Urothelium cell line (cell line): ENCODE measurements at regions not wholly inside any gene's neighbourhood (a gene's known extent, or its start where the extent isn't known, plus 50 kb on each side); places are given as distances from the start of the nearest gene placed in this dataset.

Experiments used
- DNase-seq: peaks from one replicate; pipeline ENCODE4 v3.0.0; 2011; ENCODE audit warnings: low spot score, mixed read lengths
- FAIRE-seq: peaks from 2 replicates; lab custom pipeline; 2011; peaks lifted over from hg19 to GRCh38; lab: Jason Lieb, UNC

GRCh38 chr6:23678626-23679025 lies 447.4 kb upstream of the NRSN1 start:
- FAIRE-seq: no peak
- DNase-seq: no peak

GRCh38 chr6:23681743-23682142 lies 444.3 kb upstream of the NRSN1 start:
- FAIRE-seq (no peak), DNase-seq (no peak)

- DNase-seq (no peak), FAIRE-seq (no peak)
These were observed 437.4 kb upstream of the NRSN1 start for GRCh38 chr6:23688650-23689049.

GRCh38 chr6:23690453-23691049 lies 435.5 kb upstream of the NRSN1 start:
- no peak for FAIRE-seq
- DNase-seq: no peak

GRCh38 chr6:23692184-23692583 lies 433.8 kb upstream of the NRSN1 start:
- no peak for DNase-seq
- FAIRE-seq: no peak

GRCh38 chr6:23696992-23697391 lies 429.0 kb upstream of the NRSN1 start:
- DNase-seq: no peak
- no peak for FAIRE-seq

GRCh38 chr6:23704479-23705052 lies 421.4 kb upstream of the NRSN1 start:
- FAIRE-seq: no peak
- DNase-seq: no peak

- FAIRE-seq: no peak
These were observed 420.3 kb upstream of the NRSN1 start for GRCh38 chr6:23705697-23706096.

GRCh38 chr6:23712756-23713155 lies 413.3 kb upstream of the NRSN1 start:
- DNase-seq: no peak
- no peak for FAIRE-seq

More at GRCh38 chr6:23705697-23706096, 420.3 kb upstream of the NRSN1 start:
- DNase-seq: no peak

- no peak for FAIRE-seq
- no peak for DNase-seq
These were observed 412.8 kb upstream of the NRSN1 start for GRCh38 chr6:23713211-23713610.

GRCh38 chr6:23728707-23729106 lies 397.3 kb upstream of the NRSN1 start:
- FAIRE-seq: no peak
- no peak for DNase-seq

GRCh38 chr6:23731609-23732008 lies 394.4 kb upstream of the NRSN1 start:
- FAIRE-seq (no peak), DNase-seq (no peak)

- DNase-seq: no peak
- FAIRE-seq: no peak
These were observed 393.5 kb upstream of the NRSN1 start for GRCh38 chr6:23732521-23732920.

GRCh38 chr6:23735151-23735550 lies 390.9 kb upstream of the NRSN1 start:
- no peak for DNase-seq
- FAIRE-seq: no peak

GRCh38 chr6:23736577-23736976 lies 389.4 kb upstream of the NRSN1 start:
- DNase-seq (no peak), FAIRE-seq (no peak)

- no peak for DNase-seq
- FAIRE-seq: no peak
These were observed 378.8 kb upstream of the NRSN1 start for GRCh38 chr6:23747239-23747638.

- FAIRE-seq: no peak
- DNase-seq: no peak
These were observed 373.6 kb upstream of the NRSN1 start for GRCh38 chr6:23752414-23752813.

GRCh38 chr6:23754197-23754596 lies 371.8 kb upstream of the NRSN1 start:
- FAIRE-seq (no peak), DNase-seq (no peak)

GRCh38 chr6:23775127-23775526 lies 350.9 kb upstream of the NRSN1 start:
- FAIRE-seq (no peak), DNase-seq (no peak)

- FAIRE-seq (no peak), DNase-seq (no peak)
These were observed 342.1 kb upstream of the NRSN1 start for GRCh38 chr6:23783901-23784300.

GRCh38 chr6:23784301-23784919 lies 341.6 kb upstream of the NRSN1 start:
- DNase-seq (no peak), FAIRE-seq (no peak)

- FAIRE-seq: no peak
- no peak for DNase-seq
These were observed 335.3 kb upstream of the NRSN1 start for GRCh38 chr6:23790756-23791155.

- FAIRE-seq: no peak
- DNase-seq: no peak
These were observed 329.0 kb upstream of the NRSN1 start for GRCh38 chr6:23797041-23797440.
